K562 (cell line): ENCODE measurements at regions not wholly inside any gene's neighbourhood (a gene's known extent, or its start where the extent isn't known, plus 50 kb on each side); places are given as distances from the start of the nearest gene placed in this dataset.

ENCODE experiments used
- ARID4B ChIP-seq: sonication (generic); formaldehyde crosslinking; IDR thresholded peaks from 2 replicates; pipeline ENCODE4 v1.8.0; 2022; ENCODE audit warnings: mild to moderate bottlenecking, missing genetic modification reagents
- FOXK2 ChIP-seq, 2 experiments: fragments of 450-650 bp; IDR thresholded peaks in 1 of 2; conservative IDR thresholded peaks in 1 of 2; 2 replicates each; pipeline ENCODE4 v1.6.1; 2016; ENCODE audit warnings: low read depth in 2 of 2, mild to moderate bottlenecking in 1 of 2
- MAZ ChIP-seq, 2 experiments: fragments of 450-650 bp in 1 of 2; sonication (generic) in 1 of 2; formaldehyde crosslinking; IDR thresholded peaks in 1 of 2; conservative IDR thresholded peaks in 1 of 2; 2 replicates each; pipeline versions ENCODE4 v1.4.0 to v1.5.0; 2020; ENCODE audit warnings: mild to moderate bottlenecking in 1 of 2, missing genetic modification reagents in 1 of 2
- ZNF232 ChIP-seq: sonication (generic); formaldehyde crosslinking; IDR thresholded peaks from 2 replicates; pipeline ENCODE4 v1.8.0; 2022; ENCODE audit warnings: mild to moderate bottlenecking, missing genetic modification reagents
- TF ChIP-seq, protein P1 (sequence below), 2 experiments: fragments of 450-650 bp in 1 of 2; IDR thresholded peaks; 2 replicates each; pipeline ENCODE4 v1.6.1; 2011 to 2017; ENCODE audit warnings: low read depth in 2 of 2, antibody characterized with exemption in 1 of 2, borderline replicate concordance in 1 of 2, low read length in 1 of 2, mild to moderate bottlenecking in 1 of 2, mixed read lengths in 1 of 2; ENCODE audit not compliant: control insufficient read depth in 1 of 2

DNA sequence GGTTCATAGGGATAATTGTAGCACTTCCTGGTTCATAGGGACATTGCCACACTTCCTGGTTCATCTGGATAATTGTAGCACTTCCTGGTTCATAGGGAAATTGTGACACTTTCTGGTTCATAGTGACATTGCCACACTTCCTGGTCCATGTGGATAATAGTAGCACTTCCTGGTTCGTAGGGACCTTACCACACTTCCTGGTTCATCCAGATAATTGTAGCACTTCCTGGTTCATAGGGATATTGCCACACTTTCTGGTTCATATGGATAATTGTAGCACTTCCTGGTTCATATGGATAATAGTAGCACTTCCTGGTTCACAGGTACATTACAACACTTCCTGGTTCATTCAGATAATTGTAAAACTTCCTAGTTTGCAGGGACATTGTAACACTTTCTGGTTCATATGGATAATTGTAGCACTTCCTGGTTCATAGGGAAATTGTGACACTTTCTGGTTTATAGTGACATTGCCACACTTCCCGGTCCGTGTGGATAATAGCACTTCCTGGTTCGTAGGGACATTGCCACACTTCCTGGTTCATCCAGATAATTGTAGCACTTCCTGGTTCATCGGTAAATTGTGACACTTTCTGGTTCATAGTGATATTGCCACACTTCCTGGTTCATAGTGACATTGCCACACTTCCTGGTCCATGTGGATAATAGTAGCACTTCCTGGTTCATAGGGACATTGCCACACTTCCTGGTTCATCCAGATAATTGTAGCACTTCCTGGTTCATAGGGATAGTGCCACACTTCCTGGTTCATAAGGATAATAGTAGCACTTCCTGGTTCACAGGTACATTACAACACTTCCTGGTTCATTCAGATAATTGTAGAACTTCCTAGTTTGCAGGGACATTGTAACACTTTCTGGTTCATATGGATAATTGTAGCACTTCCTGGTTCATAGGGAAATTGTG, 60.8 kb upstream of the CD99 start (continued):
- TF ChIP-seq, protein P1, sequence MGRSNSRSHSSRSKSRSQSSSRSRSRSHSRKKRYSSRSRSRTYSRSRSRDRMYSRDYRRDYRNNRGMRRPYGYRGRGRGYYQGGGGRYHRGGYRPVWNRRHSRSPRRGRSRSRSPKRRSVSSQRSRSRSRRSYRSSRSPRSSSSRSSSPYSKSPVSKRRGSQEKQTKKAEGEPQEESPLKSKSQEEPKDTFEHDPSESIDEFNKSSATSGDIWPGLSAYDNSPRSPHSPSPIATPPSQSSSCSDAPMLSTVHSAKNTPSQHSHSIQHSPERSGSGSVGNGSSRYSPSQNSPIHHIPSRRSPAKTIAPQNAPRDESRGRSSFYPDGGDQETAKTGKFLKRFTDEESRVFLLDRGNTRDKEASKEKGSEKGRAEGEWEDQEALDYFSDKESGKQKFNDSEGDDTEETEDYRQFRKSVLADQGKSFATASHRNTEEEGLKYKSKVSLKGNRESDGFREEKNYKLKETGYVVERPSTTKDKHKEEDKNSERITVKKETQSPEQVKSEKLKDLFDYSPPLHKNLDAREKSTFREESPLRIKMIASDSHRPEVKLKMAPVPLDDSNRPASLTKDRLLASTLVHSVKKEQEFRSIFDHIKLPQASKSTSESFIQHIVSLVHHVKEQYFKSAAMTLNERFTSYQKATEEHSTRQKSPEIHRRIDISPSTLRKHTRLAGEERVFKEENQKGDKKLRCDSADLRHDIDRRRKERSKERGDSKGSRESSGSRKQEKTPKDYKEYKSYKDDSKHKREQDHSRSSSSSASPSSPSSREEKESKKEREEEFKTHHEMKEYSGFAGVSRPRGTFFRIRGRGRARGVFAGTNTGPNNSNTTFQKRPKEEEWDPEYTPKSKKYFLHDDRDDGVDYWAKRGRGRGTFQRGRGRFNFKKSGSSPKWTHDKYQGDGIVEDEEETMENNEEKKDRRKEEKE (IDR thresholded peaks at IDR 0.05; ENCODE audit: borderline replicate concordance in 1 of 2, control insufficient read depth in 1 of 2, low read depth in 2 of 2, low read length in 1 of 2), result peak in 1 of 2 experiments; percentile 72; a peak in 2 of 4 replicates
- TF ChIP-seq ARID4B (CRISPR knock-in tag) (peak; percentile 35; the same call in 1 of the 2 replicates), MAZ (CRISPR knock-in tag; conservative IDR thresholded peaks at IDR 0.05 in 1 of 2, IDR thresholded peaks at IDR 0.05 in 1 of 2) (peak in 1 of 2 experiments; percentile 17; a peak in 1 of 4 replicates), ZNF232 (CRISPR knock-in tag) (0 out of 2 replicates have a peak, but pooled peaks have one; percentile 13), FOXK2 (conservative IDR thresholded peaks at IDR 0.05 in 1 of 2, IDR thresholded peaks at IDR 0.05 in 1 of 2; ENCODE audit: low read depth in 2 of 2) (peak; percentile 77 to 78)
